ENCODE measurements at regions not wholly inside any gene's neighbourhood (a gene's known extent, or its start where the extent isn't known, plus 50 kb on each side); places are given as distances from the start of the nearest gene placed in this dataset.

DNA sequence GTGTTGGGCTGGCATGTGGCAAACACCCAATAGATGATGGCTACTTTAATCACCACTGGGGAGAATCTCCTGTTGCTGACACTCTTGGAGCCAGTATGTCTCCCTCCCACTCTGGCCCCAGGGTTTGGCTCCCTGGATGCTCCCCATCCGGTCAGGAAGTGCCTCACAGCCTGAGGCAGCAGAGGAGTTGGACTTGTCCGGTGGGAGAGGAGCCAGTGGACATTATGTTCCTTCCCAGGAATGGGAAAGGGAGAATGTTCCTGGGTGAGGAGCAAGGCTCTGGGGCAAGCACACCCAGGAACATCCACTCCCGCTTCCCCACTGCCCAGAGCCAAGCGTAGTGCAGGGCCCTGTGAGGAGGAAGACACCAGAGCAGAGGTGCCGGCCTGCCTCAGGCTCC, 84.6 kb upstream of the NAV2 start:
- no peak for DNase-seq (ENCODE audit: extremely low read depth, insufficient read length)
- Histone ChIP-seq H3K36me3 (ENCODE audit: control insufficient read depth, insufficient read depth, low read length) (no peaks in the 10 kb centered on the region), H3K4me3 (replicated peaks; ENCODE audit: low read depth, low read length) (no peak overlapping the region), H3K27me3 (replicated peaks; ENCODE audit: control insufficient read depth, insufficient read depth, low read length) (no peaks in the 10 kb centered on the region)
- no peak for TF ChIP-seq CTCF (IDR thresholded peaks at IDR 0.05; ENCODE audit: insufficient read depth, low read length, poor library complexity, severe bottlenecking)

DNA sequence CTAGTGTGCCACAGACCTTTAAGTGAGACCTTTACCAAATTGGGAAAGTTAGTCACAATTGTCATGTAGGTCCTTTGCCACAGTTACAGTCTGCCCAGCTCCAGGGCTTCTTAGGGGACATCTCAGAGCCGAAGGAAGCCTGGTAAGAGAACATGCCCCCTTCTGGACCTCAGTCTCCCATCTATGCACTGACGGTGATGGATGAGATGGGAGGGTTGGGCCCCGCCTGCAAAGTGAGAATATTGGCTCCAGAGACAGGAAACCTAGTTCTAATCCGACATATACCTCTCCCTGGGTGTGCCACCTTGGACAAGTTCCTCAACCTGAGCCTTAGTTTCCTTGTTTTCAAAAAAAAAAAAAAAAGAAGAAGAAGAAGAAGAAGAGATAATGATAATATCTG, 85.1 kb upstream of the NAV2 start:
- no peaks in the 10 kb centered on the region for H3K27me3 ChIP-seq (replicated peaks; ENCODE audit: control insufficient read depth, insufficient read depth, low read length)
- no peaks in the 10 kb centered on the region for H3K36me3 ChIP-seq (ENCODE audit: control insufficient read depth, insufficient read depth, low read length)
- H3K4me3 ChIP-seq (replicated peaks; ENCODE audit: low read depth, low read length), result no peak overlapping the region
- no peak for DNase-seq (ENCODE audit: extremely low read depth, insufficient read length)
- TF ChIP-seq CTCF (IDR thresholded peaks at IDR 0.05; ENCODE audit: insufficient read depth, low read length, poor library complexity, severe bottlenecking), result no peak

DNA sequence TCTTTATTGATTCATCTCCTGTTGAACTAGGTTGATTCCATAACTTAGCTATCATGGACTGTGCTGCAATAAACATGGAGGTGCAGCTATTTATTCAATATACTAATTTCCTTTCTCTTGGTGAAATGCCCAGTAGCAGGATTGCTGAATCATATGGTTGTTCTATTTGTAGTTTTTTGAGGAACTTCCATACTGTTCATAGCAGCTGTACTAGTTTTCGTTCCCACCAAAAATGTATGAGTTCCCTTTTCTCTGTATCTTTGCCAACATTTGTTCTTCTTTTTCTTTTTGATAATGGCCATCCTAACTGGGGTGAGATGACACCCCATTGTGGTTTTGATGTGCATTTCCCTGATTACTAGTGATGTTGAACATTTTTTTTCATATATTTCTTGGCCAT, 87.2 kb upstream of the NAV2 start:
- H3K27me3 ChIP-seq (replicated peaks; ENCODE audit: control insufficient read depth, insufficient read depth, low read length), result no peaks in the 10 kb centered on the region
- TF ChIP-seq CTCF (IDR thresholded peaks at IDR 0.05; ENCODE audit: insufficient read depth, low read length, poor library complexity, severe bottlenecking), result no peak
- no peak overlapping the region for H3K4me3 ChIP-seq (replicated peaks; ENCODE audit: low read depth, low read length)
- no peaks in the 10 kb centered on the region for H3K36me3 ChIP-seq (ENCODE audit: control insufficient read depth, insufficient read depth, low read length)
- no peak for DNase-seq (ENCODE audit: extremely low read depth, insufficient read length)

- no peak overlapping the region for H3K4me3 ChIP-seq (replicated peaks; ENCODE audit: low read depth, low read length)
- DNase-seq (ENCODE audit: extremely low read depth, insufficient read length), result no peak
- no peaks in the 10 kb centered on the region for H3K27me3 ChIP-seq (replicated peaks; ENCODE audit: control insufficient read depth, insufficient read depth, low read length)
- no peaks in the 10 kb centered on the region for H3K36me3 ChIP-seq (ENCODE audit: control insufficient read depth, insufficient read depth, low read length)
- no peak for TF ChIP-seq CTCF (IDR thresholded peaks at IDR 0.05; ENCODE audit: insufficient read depth, low read length, poor library complexity, severe bottlenecking)
Observed at GRCh38 chr11:19617696-19618523, 94.7 kb upstream of the NAV2 start.

- no peak for TF ChIP-seq CTCF (IDR thresholded peaks at IDR 0.05; ENCODE audit: insufficient read depth, low read length, poor library complexity, severe bottlenecking)
- Histone ChIP-seq H3K27me3 (replicated peaks; ENCODE audit: control insufficient read depth, insufficient read depth, low read length) (no peaks in the 10 kb centered on the region), H3K4me3 (replicated peaks; ENCODE audit: low read depth, low read length) (no peak overlapping the region), H3K36me3 (ENCODE audit: control insufficient read depth, insufficient read depth, low read length) (no peaks in the 10 kb centered on the region)
- DNase-seq (ENCODE audit: extremely low read depth, insufficient read length), result no peak
Observed at GRCh38 chr11:19615341-19616183, 97.1 kb upstream of the NAV2 start.
